ENCODE measurements at regions not wholly inside any gene's neighbourhood (a gene's known extent, or its start where the extent isn't known, plus 50 kb on each side); places are given as distances from the start of the nearest gene placed in this dataset.

- TF ChIP-seq CTCF (conservative IDR thresholded peaks at IDR 0.05) (no peak), ZFX (IDR thresholded peaks at IDR 0.05) (no peak)
These were observed 93.4 kb downstream of the OR5AK2 start for GRCh38 chr11:57082125-57082524.

Measured in C4-2B (cell line).